IMR-90 (cell line): ENCODE measurements at regions not wholly inside any gene's neighbourhood (a gene's known extent, or its start where the extent isn't known, plus 50 kb on each side); places are given as distances from the start of the nearest gene placed in this dataset.

Experiments
- ATAC-seq: fragments of 200-7000 bp; cut with Tn5 transposase; 2 replicates; pipeline ENCODE4 v1.9.1; 2020; ENCODE audit warnings: low read depth, mild to moderate bottlenecking, moderate library complexity
- BruUV-seq: library from RNA; stranded (reverse); fragments of 400-500 nt; replicated peaks from 2 replicates; lab custom pipeline; 2021; lab: Mats Ljungman, UMichigan
- CTCF ChIA-PET: fragments of 300-600 bp; formaldehyde crosslinking; extraction: SDS; loops from one replicate; lab custom pipeline; 2021; ENCODE audit warnings: antibody characterized with exemption; lab: Yijun Ruan, JAX
- POLR2A ChIA-PET: fragments of 300-600 bp; sonication (Branson Sonifier 250); formaldehyde crosslinking; loops from one replicate; lab custom pipeline; 2022; ENCODE audit warnings: antibody characterized with exemption; ENCODE audit not compliant: unreplicated experiment; lab: Charles Lee
- DNase-seq: peaks from one replicate; pipeline ENCODE4 v3.0.0; 2013
- H2AFZ ChIP-seq: replicated peaks from 2 replicates; pipeline ENCODE3; 2013; ENCODE audit warnings: low read length, mild to moderate bottlenecking; ENCODE audit not compliant: poor library complexity
- H2AK5ac ChIP-seq: 2 replicates; pipeline ENCODE4 v1.6.1; 2013; ENCODE audit warnings: low read depth, low read length, inconsistent platforms
- H2AK9ac ChIP-seq: replicated peaks from 2 replicates; pipeline ENCODE3; 2013; ENCODE audit warnings: mild to moderate bottlenecking, low read depth, low read length, moderate library complexity; ENCODE audit not compliant: poor library complexity
- H2BK120ac ChIP-seq: 2 replicates; pipeline ENCODE4 v1.6.1; 2013; ENCODE audit warnings: low read depth, low read length, inconsistent platforms
- H2BK15ac ChIP-seq: 3 replicates; pipeline ENCODE4 v1.6.1; 2013; ENCODE audit warnings: low read depth, low read length, inconsistent platforms
- H2BK20ac ChIP-seq: 2 replicates; pipeline ENCODE4 v1.6.1; 2013; ENCODE audit warnings: low read depth, mild to moderate bottlenecking, inconsistent platforms, low read length, moderate library complexity
- H2BK5ac ChIP-seq: 2 replicates; pipeline ENCODE4 v1.6.1; 2013; ENCODE audit warnings: mild to moderate bottlenecking, low read depth, low read length, inconsistent platforms; ENCODE audit not compliant: poor library complexity, severe bottlenecking
- H3K14ac ChIP-seq: replicated peaks from 2 replicates; pipeline ENCODE4 v1.6.1; 2013; ENCODE audit warnings: low read depth, low read length, inconsistent platforms
- H3K18ac ChIP-seq: 2 replicates; pipeline ENCODE4 v1.6.1; 2013; ENCODE audit warnings: low read depth, low read length, control low read depth
- H3K23ac ChIP-seq: 2 replicates; pipeline ENCODE4 v1.6.1; 2013; ENCODE audit warnings: low read depth, low read length, inconsistent platforms
- H3K27ac ChIP-seq: 2 replicates; pipeline ENCODE4 v1.5.1; 2013; ENCODE audit warnings: mild to moderate bottlenecking, control low read depth, low read length; ENCODE audit not compliant: insufficient read depth
- H3K27me3 ChIP-seq: 2 replicates; pipeline ENCODE4 v1.6.1; 2013; ENCODE audit warnings: low read length; ENCODE audit not compliant: control insufficient read depth, insufficient read depth
- H3K36me3 ChIP-seq: 2 replicates; pipeline ENCODE4 v1.6.1; 2013; ENCODE audit warnings: low read length, mixed read lengths; ENCODE audit not compliant: control insufficient read depth, insufficient read depth
- H3K4ac ChIP-seq: 2 replicates; pipeline ENCODE4 v1.6.1; 2013; ENCODE audit warnings: low read depth, low read length, inconsistent platforms
- H3K4me1 ChIP-seq: 2 replicates; pipeline ENCODE4 v1.6.1; 2013; ENCODE audit warnings: low read length, mixed read lengths; ENCODE audit not compliant: control insufficient read depth, insufficient read depth
- H3K4me2 ChIP-seq: 2 replicates; pipeline ENCODE4 v1.6.1; 2013; ENCODE audit warnings: low read depth, mild to moderate bottlenecking, control low read depth, low read length, moderate library complexity
- H3K4me3 ChIP-seq: 2 replicates; pipeline ENCODE4 v1.5.1; 2013; ENCODE audit warnings: low read depth, mild to moderate bottlenecking, control low read depth, low read length, moderate library complexity; ENCODE audit not compliant: insufficient read depth
- H3K56ac ChIP-seq: 2 replicates; pipeline ENCODE4 v1.6.1; 2013; ENCODE audit warnings: low read length, inconsistent platforms; ENCODE audit not compliant: insufficient read depth; ENCODE audit errors: extremely low read depth
- H3K79me1 ChIP-seq, 2 experiments: 2 replicates each; pipeline ENCODE4 v1.6.1; 2013; ENCODE audit warnings: low read length in 2 of 2, inconsistent platforms in 1 of 2, low read depth in 1 of 2
- H3K9ac ChIP-seq: 2 replicates; pipeline ENCODE4 v1.6.1; 2013; ENCODE audit warnings: low read depth, low read length, control low read depth
- H3K9me1 ChIP-seq: 2 replicates; pipeline ENCODE4 v1.6.1; 2013; ENCODE audit warnings: low read length, inconsistent platforms; ENCODE audit not compliant: insufficient read depth
- H3K9me3 ChIP-seq: 2 replicates; pipeline ENCODE4 v1.6.1; 2013; ENCODE audit warnings: low read length; ENCODE audit not compliant: control insufficient read depth, insufficient read depth
- H4K20me1 ChIP-seq: 2 replicates; pipeline ENCODE4 v1.6.1; 2013; ENCODE audit warnings: low read length, inconsistent platforms; ENCODE audit not compliant: insufficient read depth
- H4K5ac ChIP-seq: 2 replicates; pipeline ENCODE4 v1.6.1; 2013; ENCODE audit warnings: mild to moderate bottlenecking, low read depth, low read length, control low read depth
- H4K8ac ChIP-seq, 2 experiments: 2 replicates each; pipeline ENCODE4 v1.6.1; 2013; ENCODE audit warnings: low read depth in 2 of 2, low read length in 2 of 2, control low read depth in 1 of 2, inconsistent platforms in 1 of 2
- H4K91ac ChIP-seq: 2 replicates; pipeline ENCODE4 v1.6.1; 2013; ENCODE audit warnings: low read depth, low read length, inconsistent platforms; ENCODE audit not compliant: insufficient read depth
- BHLHE40 ChIP-seq: fragments of 150-350 bp; IDR thresholded peaks from 2 replicates; pipeline ENCODE4 v1.6.1; 2016; ENCODE audit warnings: mild to moderate bottlenecking, low read depth, low read length
- CEBPB ChIP-seq: IDR thresholded peaks from 2 replicates; pipeline ENCODE4 v1.6.1; 2012; ENCODE audit warnings: low read depth, low read length, improper control_type of control experiment
- CHD1 ChIP-seq: IDR thresholded peaks from 2 replicates; pipeline ENCODE4 v1.6.1; 2012; ENCODE audit warnings: low read depth, low read length, improper control_type of control experiment
- MAFK ChIP-seq: IDR thresholded peaks from 2 replicates; pipeline ENCODE4 v1.6.1; 2012; ENCODE audit warnings: low read depth, low read length, improper control_type of control experiment
- MAZ ChIP-seq: IDR thresholded peaks from 2 replicates; pipeline ENCODE4 v1.6.1; 2012; ENCODE audit warnings: low read depth, mild to moderate bottlenecking, low read length, improper control_type of control experiment, moderate library complexity, borderline replicate concordance
- MXI1 ChIP-seq: IDR thresholded peaks from 2 replicates; pipeline ENCODE4 v1.6.1; 2012; ENCODE audit warnings: low read depth, mild to moderate bottlenecking, low read length, moderate library complexity, borderline replicate concordance
- RAD21 ChIP-seq: IDR thresholded peaks from 2 replicates; pipeline ENCODE4 v1.6.1; 2012; ENCODE audit warnings: low read length, improper control_type of control experiment
- SMC3 ChIP-seq: fragments of 150-350 bp; IDR thresholded peaks from 2 replicates; pipeline ENCODE4 v1.6.1; 2016; ENCODE audit warnings: low read depth, mild to moderate bottlenecking, antibody characterized with exemption, low read length, moderate library complexity
- USF2 ChIP-seq: fragments of 150-350 bp; IDR thresholded peaks from 2 replicates; pipeline ENCODE4 v1.6.1; 2017; ENCODE audit warnings: mild to moderate bottlenecking, antibody characterized with exemption, low read length, low read depth
- WGBS, 2 experiments: methylation state at CpG; one replicate each; pipeline versions ENCODE4 v1.1.5 to v1.1.7; 2013; ENCODE audit warnings: missing lambda C conversion rate in 2 of 2; ENCODE audit not compliant: insufficient read length in 1 of 2; ENCODE audit errors: extremely low coverage in 2 of 2; 5-methylcytosine and 5-hydroxymethylcytosine counted together
- dilution Hi-C: fragments of 300-500 bp; cut with HindIII; formaldehyde crosslinking; loops from one replicate; pipeline ENCODE4 v1.14.3; 2018; ENCODE audit warnings: low sequenced_read_pairs; ENCODE audit not compliant: unreplicated experiment
- in situ Hi-C: fragments of 300-500 bp; cut with MboI; formaldehyde crosslinking; loops from 3 replicates; pipeline ENCODE4 v1.14.3; 2019; ENCODE audit warnings: low sequenced_read_pairs, inconsistent platforms, mixed read lengths
- intact Hi-C: fragments of 100-400 bp; cut with micrococcal nuclease; formaldehyde crosslinking; loops from 2 replicates; pipeline ENCODE4 v1.10.0; 2022

- Histone ChIP-seq H3K23ac (no peak overlapping the region), H3K9me1 (no peaks in the 10 kb centered on the region), H2BK120ac (no peak overlapping the region), H3K4me2 (no peak overlapping the region), H3K14ac (no peak overlapping the region), H4K5ac (no peak overlapping the region), H2AK9ac (no peak overlapping the region), H2AFZ (no peak overlapping the region), H3K56ac (no peak overlapping the region), H4K20me1 (no peaks in the 10 kb centered on the region), H2BK5ac (no peak overlapping the region), H3K27ac (no peak overlapping the region), H4K91ac (no peak overlapping the region), H2BK20ac (no peak overlapping the region), H3K4me3 (no peak overlapping the region), H3K18ac (no peak overlapping the region), H3K79me1 (no peaks in the 10 kb centered on the region), H4K8ac (no peak overlapping the region), H3K9me3 (peaks cover 4% of the 10 kb centered on the region; the same call in 1 of the 2 replicates), H3K36me3 (no peaks in the 10 kb centered on the region), H3K9ac (no peak overlapping the region), H3K4me1 (no peaks in the 10 kb centered on the region), H3K27me3 (no peaks in the 10 kb centered on the region), H2AK5ac (no peak overlapping the region), H2BK15ac (no peak overlapping the region), H3K4ac (no peak overlapping the region)
- no CpG with 5 or more reads among the region's 3 CpGs for WGBS, 2 experiments
- intact Hi-C loops = no loop called here
- dilution Hi-C loops = no loop called here
- ATAC-seq (no peak), DNase-seq (no peak)
- ChIA-PET POLR2A (no interaction called here), CTCF (no interaction called here)
- TF ChIP-seq MAZ (no peak), CEBPB (no peak), BHLHE40 (no peak), USF2 (no peak), CHD1 (no peak), MAFK (no peak), MXI1 (no peak), SMC3 (no peak), RAD21 (no peak)
- in situ Hi-C loops = no loop called here
- BruUV-seq = no TSS peak
Observed at GRCh38 chr10:23966504-23967051, 242.4 kb upstream of the KIAA1217 start.
